Ovary (tissue), 7 donors: ENCODE measurements at regions not wholly inside any gene's neighbourhood (a gene's known extent, or its start where the extent isn't known, plus 50 kb on each side); places are given as distances from the start of the nearest gene placed in this dataset.

Experiments used
- DNase-seq, 5 donors: peaks; one replicate each; pipeline ENCODE4 v3.0.0-alpha.2; 2019 to 2020
- H3K27ac ChIP-seq, 2 donors: fragments of 200-600 bp; one replicate each; pipeline versions ENCODE4 v1.5.1 to v1.8.0; 2019 to 2022
- H3K27me3 ChIP-seq: fragments of 200-600 bp; one replicate; pipeline ENCODE4 v1.8.0; 2022
- H3K36me3 ChIP-seq: fragments of 200-600 bp; sonication (generic); one replicate; pipeline ENCODE4 v1.5.1; 2019
- H3K4me1 ChIP-seq: one replicate; pipeline ENCODE4 v1.8.1; 2013; ENCODE audit warnings: mild to moderate bottlenecking, moderate library complexity; ENCODE audit not compliant: insufficient read depth
- H3K4me3 ChIP-seq: fragments of 200-600 bp; sonication (generic); one replicate; pipeline ENCODE4 v1.5.1; 2017
- H3K9me3 ChIP-seq, 2 donors: fragments of 200-600 bp in 1 of 2; sonication (generic) in 1 of 2; one replicate each; pipeline versions ENCODE4 v1.5.1 to v1.8.1; 2013 to 2019; ENCODE audit warnings: mild to moderate bottlenecking in 1 of 2, moderate library complexity in 1 of 2
- CTCF ChIP-seq, 3 donors: fragments of 450-650 bp in 2 of 3; fragments of 200-600 bp in 1 of 3; IDR thresholded peaks; one replicate each; pipeline versions ENCODE4 v1.5.1 to v1.8.0; 2016 to 2022; ENCODE audit warnings: antibody characterized with exemption in 3 of 3, mild to moderate bottlenecking in 1 of 3
- EP300 ChIP-seq: sonication (generic); formaldehyde crosslinking; IDR thresholded peaks from one replicate; pipeline ENCODE4 v1.6.1; 2017; ENCODE audit warnings: antibody characterized with exemption
- POLR2A ChIP-seq: fragments of 450-650 bp; IDR thresholded peaks from one replicate; pipeline ENCODE4 v1.6.1; 2017; ENCODE audit warnings: antibody characterized with exemption, mild to moderate bottlenecking, moderate library complexity
- WGBS, 3 donors: extraction: QIAGEN DNeasy Blood & Tissue Kit in 1 of 3; methylation state at CpG; one replicate each; pipeline versions ENCODE4 v1.1.5 to v1.1.7; 2013 to 2017; 5-methylcytosine and 5-hydroxymethylcytosine counted together
- intact Hi-C, 4 donors: fragments of 100-400 bp; cut with DNase I; formaldehyde crosslinking; loops; one replicate each; pipeline versions ENCODE4 v1.11.0 to v1.15.1; 2022 to 2023
- donor health status: DM: no; HTN: no; CAD: no; lungs with moderate emphysema.
- donor health status: DM: no; HTN: no; CAD: no.
- donor health status: Bipolar disorder and iron deficiency.
- donor health status: DM: no; HTN: no; CAD: no.
- donor health status: DM: yes; HTN: yes; CAD: no.

- H3K9me3 ChIP-seq, result no peaks in the 10 kb centered on the region
- intact Hi-C loops, result no loop called here
- no peak overlapping the region for H3K27ac ChIP-seq
- H3K36me3 ChIP-seq, result no peaks in the 10 kb centered on the region
- TF ChIP-seq POLR2A, result no peak
- no peak for TF ChIP-seq CTCF (IDR thresholded peaks at IDR 0.05)
- TF ChIP-seq EP300, result no peak
- no peaks in the 10 kb centered on the region for H3K27me3 ChIP-seq
- no peak overlapping the region for H3K4me3 ChIP-seq
- 61 to 75% (median 64%) methylated on average over 4 of the region's 4 CpGs for WGBS, 3 donors
- no peak for DNase-seq
- no peaks in the 10 kb centered on the region for H3K4me1 ChIP-seq
These were observed 422.1 kb downstream of the AACS start for GRCh38 chr12:125487336-125487735.

GRCh38 chr12:125491553-125491952 is 426.3 kb downstream of the AACS start:
- Histone ChIP-seq H3K27ac (no peak overlapping the region), H3K4me3 (no peak overlapping the region), H3K4me1 (no peaks in the 10 kb centered on the region), H3K9me3 (no peaks in the 10 kb centered on the region), H3K36me3 (no peaks in the 10 kb centered on the region), H3K27me3 (no peaks in the 10 kb centered on the region)
- 84 to 89% (median 87%) methylated on average over 7 of the region's 7 CpGs for WGBS, 3 donors
- no peak for DNase-seq
- intact Hi-C loops, result no loop called here
- TF ChIP-seq CTCF (IDR thresholded peaks at IDR 0.05) (no peak), EP300 (no peak), POLR2A (no peak)

GRCh38 chr12:125492354-125493270 is 427.4 kb downstream of the AACS start:
- no peak for DNase-seq
- Histone ChIP-seq H3K9me3 (no peaks in the 10 kb centered on the region), H3K4me1 (no peaks in the 10 kb centered on the region), H3K36me3 (no peaks in the 10 kb centered on the region), H3K27me3 (no peaks in the 10 kb centered on the region), H3K4me3 (no peak overlapping the region), H3K27ac (no peak overlapping the region)
- TF ChIP-seq EP300, result no peak
- TF ChIP-seq POLR2A, result no peak
- TF ChIP-seq CTCF (IDR thresholded peaks at IDR 0.05), result no peak
- intact Hi-C loops, result no loop called here
- 82 to 86% (median 84%) methylated on average over 20 of the region's 20 CpGs for WGBS, 3 donors

- Histone ChIP-seq H3K27ac (no peak overlapping the region), H3K27me3 (no peaks in the 10 kb centered on the region), H3K9me3 (no peaks in the 10 kb centered on the region), H3K4me1 (no peaks in the 10 kb centered on the region), H3K36me3 (no peaks in the 10 kb centered on the region), H3K4me3 (no peak overlapping the region)
- DNase-seq, result no peak
- intact Hi-C loops, result no loop called here
- WGBS, 3 donors, result 84 to 87% (median 85%) methylated on average over 14 of the region's 14 CpGs
- TF ChIP-seq CTCF (IDR thresholded peaks at IDR 0.05) (no peak), POLR2A (no peak), EP300 (no peak)
These were observed 428.6 kb downstream of the AACS start for GRCh38 chr12:125493704-125494308.
